ENCODE measurements at regions not wholly inside any gene's neighbourhood (a gene's known extent, or its start where the extent isn't known, plus 50 kb on each side); places are given as distances from the start of the nearest gene placed in this dataset.

GRCh38 chr3:40618158-40618557, 93.4 kb downstream of the ZNF621 start:
- H3K9ac ChIP-seq (ENCODE audit: low read depth, low read length), result no peak overlapping the region
- no peak overlapping the region for H2AFZ ChIP-seq (ENCODE audit: low read depth, low read length)
- no peaks in the 10 kb centered on the region for H3K9me3 ChIP-seq (ENCODE audit: insufficient read depth, low read length, severe bottlenecking)
- H3K4me2 ChIP-seq (ENCODE audit: insufficient read depth, low read length), result no peak overlapping the region
- peaks cover 2% of the 10 kb centered on the region for H3K27me3 ChIP-seq (ENCODE audit: insufficient read depth, low read length, poor library complexity)
- no peak for ATAC-seq (ENCODE audit: insufficient read depth, low read depth)
- no peaks in the 10 kb centered on the region for H3K79me2 ChIP-seq (ENCODE audit: insufficient read depth, low read length)
- H3K27ac ChIP-seq (ENCODE audit: low read length), result no peak overlapping the region
- H3K4me1 ChIP-seq (ENCODE audit: insufficient read depth, low read length), result no peaks in the 10 kb centered on the region
- H4K20me1 ChIP-seq (ENCODE audit: insufficient read depth, low read length), result no peaks in the 10 kb centered on the region
- no peak for DNase-seq
- no peak overlapping the region for H3K4me3 ChIP-seq (ENCODE audit: low read depth in 1 of 2, low read length in 2 of 2)
- no peaks in the 10 kb centered on the region for H3K36me3 ChIP-seq (ENCODE audit: insufficient read depth, low read length)
- TF ChIP-seq EZH2 (IDR thresholded peaks at IDR 0.05; ENCODE audit: borderline replicate concordance, low read depth, low read length, severe bottlenecking), result no peak
- no peak for TF ChIP-seq CTCF (IDR thresholded peaks at IDR 0.05; ENCODE audit: borderline replicate concordance, extremely low read depth, low read length, poor library complexity, severe bottlenecking)

- H3K36me3 ChIP-seq (ENCODE audit: insufficient read depth, low read length), result no peaks in the 10 kb centered on the region
- no peak overlapping the region for H3K4me2 ChIP-seq (ENCODE audit: insufficient read depth, low read length)
- DNase-seq (no peak), ATAC-seq (ENCODE audit: insufficient read depth, low read depth) (no peak)
- TF ChIP-seq EZH2 (IDR thresholded peaks at IDR 0.05; ENCODE audit: borderline replicate concordance, low read depth, low read length, severe bottlenecking) (no peak), CTCF (IDR thresholded peaks at IDR 0.05; ENCODE audit: borderline replicate concordance, extremely low read depth, low read length, poor library complexity, severe bottlenecking) (no peak)
- H2AFZ ChIP-seq (ENCODE audit: low read depth, low read length), result no peak overlapping the region
- H3K27me3 ChIP-seq (ENCODE audit: insufficient read depth, low read length, poor library complexity), result no peaks in the 10 kb centered on the region
- no peaks in the 10 kb centered on the region for H3K4me1 ChIP-seq (ENCODE audit: insufficient read depth, low read length)
- H3K9ac ChIP-seq (ENCODE audit: low read depth, low read length), result no peak overlapping the region
- H3K27ac ChIP-seq (ENCODE audit: low read length), result no peak overlapping the region
- H4K20me1 ChIP-seq (ENCODE audit: insufficient read depth, low read length), result no peaks in the 10 kb centered on the region
- H3K4me3 ChIP-seq (ENCODE audit: low read depth in 1 of 2, low read length in 2 of 2), result no peak overlapping the region
- no peaks in the 10 kb centered on the region for H3K79me2 ChIP-seq (ENCODE audit: insufficient read depth, low read length)
- no peaks in the 10 kb centered on the region for H3K9me3 ChIP-seq (ENCODE audit: insufficient read depth, low read length, severe bottlenecking)
These were observed 95.4 kb downstream of the ZNF621 start for GRCh38 chr3:40620151-40620550.

- Histone ChIP-seq H3K79me2 (ENCODE audit: insufficient read depth, low read length) (no peaks in the 10 kb centered on the region), H3K4me1 (ENCODE audit: insufficient read depth, low read length) (no peaks in the 10 kb centered on the region), H2AFZ (ENCODE audit: low read depth, low read length) (no peak overlapping the region), H3K27ac (ENCODE audit: low read length) (no peak overlapping the region), H3K4me3 (ENCODE audit: low read depth in 1 of 2, low read length in 2 of 2) (no peak overlapping the region), H3K4me2 (ENCODE audit: insufficient read depth, low read length) (no peak overlapping the region), H3K36me3 (ENCODE audit: insufficient read depth, low read length) (no peaks in the 10 kb centered on the region), H3K9ac (ENCODE audit: low read depth, low read length) (no peak overlapping the region), H3K9me3 (ENCODE audit: insufficient read depth, low read length, severe bottlenecking) (no peaks in the 10 kb centered on the region), H3K27me3 (ENCODE audit: insufficient read depth, low read length, poor library complexity) (no peaks in the 10 kb centered on the region), H4K20me1 (ENCODE audit: insufficient read depth, low read length) (no peaks in the 10 kb centered on the region)
- DNase-seq, result no peak
- TF ChIP-seq EZH2 (IDR thresholded peaks at IDR 0.05; ENCODE audit: borderline replicate concordance, low read depth, low read length, severe bottlenecking) (no peak), CTCF (IDR thresholded peaks at IDR 0.05; ENCODE audit: borderline replicate concordance, extremely low read depth, low read length, poor library complexity, severe bottlenecking) (no peak)
- no peak for ATAC-seq (ENCODE audit: insufficient read depth, low read depth)
These were observed 96.5 kb downstream of the ZNF621 start for GRCh38 chr3:40621252-40621651.

- Histone ChIP-seq H3K4me2 (ENCODE audit: insufficient read depth, low read length) (no peak overlapping the region), H3K9ac (ENCODE audit: low read depth, low read length) (no peak overlapping the region)
These were observed 98.8 kb downstream of the ZNF621 start for GRCh38 chr3:40623567-40623966.

More at GRCh38 chr3:40623567-40623966, 98.8 kb downstream of the ZNF621 start:
- no peak overlapping the region for H2AFZ ChIP-seq (ENCODE audit: low read depth, low read length)
- H3K4me1 ChIP-seq (ENCODE audit: insufficient read depth, low read length), result no peaks in the 10 kb centered on the region
- H4K20me1 ChIP-seq (ENCODE audit: insufficient read depth, low read length), result no peaks in the 10 kb centered on the region
- ATAC-seq (ENCODE audit: insufficient read depth, low read depth) (no peak), DNase-seq (no peak)
- H3K79me2 ChIP-seq (ENCODE audit: insufficient read depth, low read length), result no peaks in the 10 kb centered on the region
- no peak overlapping the region for H3K4me3 ChIP-seq (ENCODE audit: low read depth in 1 of 2, low read length in 2 of 2)
- TF ChIP-seq EZH2 (IDR thresholded peaks at IDR 0.05; ENCODE audit: borderline replicate concordance, low read depth, low read length, severe bottlenecking), result no peak
- TF ChIP-seq CTCF (IDR thresholded peaks at IDR 0.05; ENCODE audit: borderline replicate concordance, extremely low read depth, low read length, poor library complexity, severe bottlenecking), result no peak
- H3K27me3 ChIP-seq (ENCODE audit: insufficient read depth, low read length, poor library complexity), result no peaks in the 10 kb centered on the region
- no peaks in the 10 kb centered on the region for H3K36me3 ChIP-seq (ENCODE audit: insufficient read depth, low read length)
- no peaks in the 10 kb centered on the region for H3K9me3 ChIP-seq (ENCODE audit: insufficient read depth, low read length, severe bottlenecking)
- H3K27ac ChIP-seq (ENCODE audit: low read length), result no peak overlapping the region

Measured in DND-41 (cell line).